Neutrophil (primary cell): ENCODE measurements at regions not wholly inside any gene's neighbourhood (a gene's known extent, or its start where the extent isn't known, plus 50 kb on each side); places are given as distances from the start of the nearest gene placed in this dataset.
"Not testable (repeated sequence)": the region's sequence is repeated elsewhere in the genome, so short reads cannot be mapped to it uniquely, and the experiment has no call there.

Source experiments
- H3K27ac ChIP-seq: fragments of 200-600 bp; sonication (generic); 2 replicates; pipeline ENCODE4 v1.5.1; 2016; ENCODE audit warnings: mild to moderate bottlenecking, moderate library complexity
- H3K27me3 ChIP-seq: fragments of 200-600 bp; sonication (generic); 2 replicates; pipeline ENCODE4 v1.6.0; 2016; ENCODE audit warnings: mild to moderate bottlenecking
- H3K36me3 ChIP-seq: fragments of 200-600 bp; sonication (generic); 2 replicates; pipeline ENCODE4 v1.5.1; 2017
- H3K4me1 ChIP-seq, 2 experiments: fragments of 200-600 bp in 1 of 2; sonication (generic) in 1 of 2; 1 replicate in 1 of 2; 2 replicates in 1 of 2; pipeline versions ENCODE4 v1.5.1 to v1.6.1; 2013 to 2016; ENCODE audit warnings: low read depth in 1 of 2, low read length in 1 of 2, mild to moderate bottlenecking in 1 of 2, moderate library complexity in 1 of 2; ENCODE audit not compliant: control insufficient read depth in 1 of 2, insufficient read depth in 1 of 2
- H3K4me3 ChIP-seq, 2 experiments: fragments of 200-600 bp in 1 of 2; sonication (generic) in 1 of 2; 1 replicate in 1 of 2; 2 replicates in 1 of 2; pipeline ENCODE4 v1.5.1; 2013 to 2016; ENCODE audit warnings: low read depth in 1 of 2, low read length in 1 of 2, mild to moderate bottlenecking in 1 of 2, moderate library complexity in 1 of 2
- H3K9me3 ChIP-seq: fragments of 200-600 bp; sonication (generic); 2 replicates; pipeline ENCODE4 v1.5.1; 2016
- CTCF ChIP-seq: fragments of 200-600 bp; sonication (generic); IDR thresholded peaks from 2 replicates; pipeline ENCODE4 v1.5.1; 2016; ENCODE audit warnings: antibody characterized with exemption

- TF ChIP-seq CTCF: no peak
- Histone ChIP-seq H3K4me1 (no peaks in the 10 kb centered on the region), H3K9me3 (no peaks in the 10 kb centered on the region), H3K4me3 (no peak overlapping the region), H3K27ac (no peak overlapping the region), H3K36me3 (no peaks in the 10 kb centered on the region), H3K27me3 (no peaks in the 10 kb centered on the region)
Observed at GRCh38 chr5:117376748-117377147, 802.1 kb upstream of the SEMA6A start.

- Histone ChIP-seq H3K9me3 (no peaks in the 10 kb centered on the region), H3K36me3 (no peaks in the 10 kb centered on the region), H3K27ac (no peak overlapping the region), H3K4me3 (no peak overlapping the region), H3K4me1 (no peaks in the 10 kb centered on the region), H3K27me3 (no peaks in the 10 kb centered on the region)
- no peak for TF ChIP-seq CTCF
Observed at GRCh38 chr5:117359895-117360294, 785.3 kb upstream of the SEMA6A start.

GRCh38 chr5:117357886-117358285 is 783.3 kb upstream of the SEMA6A start:
- no peaks in the 10 kb centered on the region for H3K27me3 ChIP-seq
- TF ChIP-seq CTCF: no peak

GRCh38 chr5:117347280-117347679 is 772.7 kb upstream of the SEMA6A start:
- Histone ChIP-seq H3K27me3 (no peaks in the 10 kb centered on the region), H3K4me1 (no peaks in the 10 kb centered on the region), H3K4me3 (no peak overlapping the region), H3K9me3 (no peaks in the 10 kb centered on the region), H3K36me3 (no peaks in the 10 kb centered on the region), H3K27ac (no peak overlapping the region)
- no peak for TF ChIP-seq CTCF

More at GRCh38 chr5:117357886-117358285, 783.3 kb upstream of the SEMA6A start:
- H3K36me3 ChIP-seq: no peaks in the 10 kb centered on the region
- H3K27ac ChIP-seq: no peak overlapping the region
- H3K9me3 ChIP-seq: no peaks in the 10 kb centered on the region
- H3K4me1 ChIP-seq: no peaks in the 10 kb centered on the region
- H3K4me3 ChIP-seq: no peak overlapping the region

- H3K4me3 ChIP-seq: not testable (repeated sequence)
Observed at GRCh38 chr5:117343726-117344125, 769.1 kb upstream of the SEMA6A start.

GRCh38 chr5:117337064-117337749 is 762.6 kb upstream of the SEMA6A start:
- H3K9me3 ChIP-seq: no peaks in the 10 kb centered on the region
- no peaks in the 10 kb centered on the region for H3K27me3 ChIP-seq
- H3K4me3 ChIP-seq: no peak overlapping the region
- H3K27ac ChIP-seq: no peak overlapping the region
- no peaks in the 10 kb centered on the region for H3K36me3 ChIP-seq
- H3K4me1 ChIP-seq: no peaks in the 10 kb centered on the region
- no peak for TF ChIP-seq CTCF

More at GRCh38 chr5:117343726-117344125, 769.1 kb upstream of the SEMA6A start:
- not testable (repeated sequence) for H3K36me3 ChIP-seq, H3K27me3 ChIP-seq, H3K4me1 ChIP-seq, H3K9me3 ChIP-seq, H3K27ac ChIP-seq
